GM18870 (cell line): ENCODE measurements at regions not wholly inside any gene's neighbourhood (a gene's known extent, or its start where the extent isn't known, plus 50 kb on each side); places are given as distances from the start of the nearest gene placed in this dataset.
A peak's percentile ranks its signal among the peaks of the same experiment; 100 is the strongest.

Source experiments
- ATAC-seq: cut with Tn5 transposase; IDR thresholded peaks from one replicate; pipeline ENCODE4 v1.9.1; 2021; ENCODE audit warnings: moderate library complexity; ENCODE audit not compliant: unreplicated experiment

DNA sequence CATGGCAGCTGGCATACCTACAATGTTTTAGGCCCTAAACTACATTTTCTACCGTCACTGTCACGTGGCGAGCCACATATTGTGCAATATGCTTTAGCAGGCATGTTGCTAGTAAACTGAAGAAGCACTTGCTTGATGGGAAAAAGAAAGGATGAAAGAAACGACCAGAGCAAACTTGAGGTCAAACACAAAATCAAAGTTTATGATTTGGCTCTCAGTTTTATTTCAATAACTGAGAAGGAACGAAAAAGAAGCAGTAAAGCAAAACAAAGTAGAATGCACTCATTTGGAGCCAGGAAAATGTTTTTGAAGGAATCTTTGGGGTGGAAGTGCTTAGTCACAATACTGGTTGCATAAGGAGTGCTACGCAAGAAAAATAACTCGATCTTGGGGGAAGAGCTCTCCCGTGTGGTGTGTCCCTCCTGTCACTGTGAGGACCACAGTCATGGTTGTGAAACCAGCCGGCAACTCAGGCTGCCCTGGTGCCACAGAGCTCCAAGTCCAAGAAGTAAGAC lies 349.8 kb downstream of the RBM43 start:
- no peak for ATAC-seq

GRCh38 chr2:150909613-150910012 lies 352.1 kb downstream of the RBM43 start:
- ATAC-seq, result no peak

- ATAC-seq, result peak; percentile 66
These were observed 352.6 kb downstream of the RBM43 start for GRCh38 chr2:150909090-150909489.

DNA sequence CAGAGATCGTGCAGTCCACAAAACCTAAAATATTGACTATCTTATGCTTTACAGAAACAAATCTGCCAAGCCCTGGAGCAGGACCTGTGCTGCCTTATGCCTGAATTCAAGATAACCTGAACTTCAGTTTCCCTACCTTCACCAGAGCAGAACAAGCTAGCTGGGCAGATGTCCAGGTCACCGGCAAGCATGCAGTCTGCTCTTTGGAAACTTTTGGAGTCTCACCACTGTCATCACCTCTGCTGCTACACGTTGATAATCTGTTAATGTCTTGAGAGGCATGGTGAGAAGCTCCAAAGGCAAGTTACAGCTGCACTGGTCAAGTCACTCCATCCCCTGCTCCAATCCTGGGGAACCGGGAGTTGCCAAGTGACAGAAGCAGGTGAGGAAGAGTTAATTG lies 354.2 kb downstream of the RBM43 start:
- no peak for ATAC-seq

- no peak for ATAC-seq
These were observed 358.2 kb downstream of the RBM43 start for GRCh38 chr2:150903461-150903860.

DNA sequence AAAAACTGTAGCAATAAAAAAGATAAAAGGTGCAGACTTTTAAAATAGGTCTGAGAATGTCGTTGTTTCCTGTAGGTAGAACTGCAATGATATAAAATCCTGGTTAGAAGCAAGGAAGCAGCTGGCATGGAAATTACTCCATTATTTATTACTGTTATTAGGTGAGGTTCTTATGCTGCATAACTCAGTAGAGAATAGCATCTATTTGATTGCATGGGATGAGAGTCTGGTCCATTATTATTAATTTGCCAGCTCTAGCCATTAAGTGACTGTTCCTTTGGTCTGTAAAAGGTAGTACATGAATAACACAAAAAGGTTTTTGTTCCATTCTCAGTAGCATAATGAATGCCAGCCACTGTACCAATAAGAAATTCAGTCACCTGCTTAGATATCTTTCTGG lies 358.6 kb downstream of the RBM43 start:
- ATAC-seq, result no peak

GRCh38 chr2:150900913-150901312 lies 360.8 kb downstream of the RBM43 start:
- no peak for ATAC-seq

DNA sequence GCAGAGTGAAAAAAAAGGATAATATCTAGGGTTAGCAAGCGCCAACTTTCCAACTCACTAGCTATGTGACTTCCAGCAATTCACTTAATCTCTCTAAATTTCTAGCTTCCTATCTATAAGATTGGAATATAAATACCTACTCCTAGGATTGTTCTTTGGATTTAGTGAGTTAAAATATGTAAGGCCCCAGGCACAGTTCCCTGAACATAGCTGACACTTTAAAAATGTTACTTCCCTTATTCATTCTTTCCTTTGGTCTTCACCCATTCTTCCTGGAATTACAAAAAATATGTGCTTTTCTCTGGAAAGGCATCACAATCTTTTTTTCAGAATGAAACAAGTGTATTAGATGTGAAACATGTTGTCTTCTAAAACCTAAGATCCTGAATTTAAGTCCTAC lies 365.7 kb downstream of the RBM43 start:
- no peak for ATAC-seq

DNA sequence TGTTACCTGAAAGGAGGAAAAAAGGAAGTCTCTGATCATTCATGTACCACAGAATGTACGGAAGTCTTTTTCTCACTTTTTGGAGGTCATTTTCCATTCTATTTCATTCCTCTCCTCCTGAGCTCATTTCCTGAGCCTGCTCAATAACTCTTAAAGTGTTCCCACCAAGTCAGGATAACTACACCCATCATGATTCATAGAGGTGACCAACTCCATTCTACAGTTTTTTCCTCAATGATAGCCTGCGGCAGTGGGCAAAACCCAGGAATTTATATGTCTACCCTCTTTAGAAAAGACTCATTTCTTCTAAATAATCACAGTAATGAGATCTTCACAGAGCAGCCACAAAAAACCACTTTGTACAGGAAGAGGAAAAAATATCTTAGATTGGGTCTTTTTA lies 372.5 kb downstream of the RBM43 start:
- ATAC-seq, result no peak

DNA sequence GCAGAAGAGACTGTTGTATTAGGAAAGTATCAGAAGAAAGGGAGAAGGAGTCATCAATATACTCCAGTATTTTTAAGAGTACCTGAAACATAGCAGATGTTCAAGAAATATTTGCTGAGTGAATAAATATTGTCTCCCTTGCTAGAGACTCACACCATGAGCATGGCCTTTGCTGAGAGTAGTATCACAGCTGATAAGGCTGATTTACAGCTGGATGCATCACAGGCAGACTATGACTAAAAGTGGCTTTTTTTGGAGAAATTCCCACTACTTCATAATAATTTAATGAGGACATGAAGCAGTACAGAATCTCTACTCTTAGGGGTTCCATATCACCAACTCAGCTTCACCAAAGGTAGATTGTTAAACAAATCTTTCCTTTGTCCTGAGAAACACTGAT lies 373.3 kb downstream of the RBM43 start:
- no peak for ATAC-seq

GRCh38 chr2:150887926-150888325 lies 373.7 kb downstream of the RBM43 start:
- no peak for ATAC-seq

- ATAC-seq, result no peak
These were observed 375.8 kb downstream of the RBM43 start for GRCh38 chr2:150885774-150886386.

GRCh38 chr2:150885236-150885635 lies 376.4 kb downstream of the RBM43 start:
- ATAC-seq, result no peak

DNA sequence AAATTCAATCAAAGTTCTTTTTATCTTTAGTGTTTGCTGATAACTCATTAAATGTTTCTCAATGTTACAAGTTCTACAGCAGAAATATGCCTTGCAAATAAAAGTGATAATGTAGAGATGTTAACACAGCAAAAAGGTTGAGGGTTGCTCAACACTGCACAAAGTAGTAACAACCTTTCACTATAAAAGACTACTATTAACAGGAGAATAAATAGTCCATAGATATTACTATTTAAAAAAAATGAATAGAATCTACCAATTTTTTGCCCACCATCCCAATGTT lies 378.1 kb downstream of the RBM43 start:
- ATAC-seq, result no peak

DNA sequence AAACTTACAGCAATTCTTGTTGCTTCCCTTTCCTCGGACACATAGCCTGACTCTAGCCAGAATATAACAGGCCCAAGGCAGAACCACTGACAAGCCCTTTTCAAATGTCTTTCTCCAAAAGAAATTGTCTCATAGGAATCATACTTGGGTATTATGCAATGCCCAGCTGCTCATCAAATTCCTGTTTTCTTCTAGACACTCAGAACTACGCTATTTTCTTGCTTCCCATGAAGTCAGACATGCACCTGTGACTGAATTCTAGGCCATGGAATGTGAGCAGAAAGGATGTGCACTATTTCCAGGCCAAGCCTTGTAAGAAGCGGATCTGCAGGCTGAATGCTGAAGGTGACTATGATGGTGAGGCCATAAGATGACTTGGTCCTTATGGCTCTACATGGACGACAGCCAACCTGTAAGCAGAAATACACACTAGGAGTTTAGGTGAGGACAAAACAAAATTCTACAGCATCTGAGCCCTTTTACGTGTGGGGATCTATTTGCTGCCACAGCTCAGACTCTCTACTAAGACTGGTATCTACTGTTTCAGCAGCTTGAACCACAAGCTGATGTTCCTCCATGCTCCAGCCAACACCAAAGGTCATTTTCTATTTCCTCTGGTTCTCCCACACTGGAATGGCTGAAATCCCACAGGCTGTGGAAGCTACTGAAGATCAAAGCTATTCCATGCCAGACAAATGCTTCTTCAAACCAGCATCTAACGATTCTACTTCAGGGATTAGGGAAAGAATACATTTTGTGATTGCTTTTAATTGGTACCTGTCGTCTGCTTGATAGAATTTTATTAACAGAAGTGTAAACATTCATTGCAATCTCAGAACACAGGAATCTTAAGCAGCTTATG lies 378.7 kb downstream of the RBM43 start:
- ATAC-seq, result no peak

DNA sequence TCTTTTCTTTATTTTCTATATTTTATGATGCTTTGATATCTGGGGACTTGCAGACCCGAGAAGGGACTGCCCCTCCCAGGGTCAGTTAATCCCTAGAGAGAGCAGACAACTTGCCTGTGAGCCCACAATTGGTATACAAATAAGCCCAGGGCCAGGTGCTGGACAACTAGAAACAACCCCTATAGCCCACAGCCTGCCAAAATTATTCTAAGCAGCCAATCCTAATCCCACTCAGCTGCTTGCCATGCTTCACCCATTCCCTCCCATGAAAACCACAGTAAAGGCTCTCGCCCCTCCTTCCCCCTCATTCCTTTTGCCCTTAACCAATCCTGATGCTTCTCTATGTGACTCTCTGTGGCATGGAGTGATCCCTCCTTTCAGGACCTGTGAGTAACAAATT lies 380.7 kb downstream of the RBM43 start:
- no peak for ATAC-seq

DNA sequence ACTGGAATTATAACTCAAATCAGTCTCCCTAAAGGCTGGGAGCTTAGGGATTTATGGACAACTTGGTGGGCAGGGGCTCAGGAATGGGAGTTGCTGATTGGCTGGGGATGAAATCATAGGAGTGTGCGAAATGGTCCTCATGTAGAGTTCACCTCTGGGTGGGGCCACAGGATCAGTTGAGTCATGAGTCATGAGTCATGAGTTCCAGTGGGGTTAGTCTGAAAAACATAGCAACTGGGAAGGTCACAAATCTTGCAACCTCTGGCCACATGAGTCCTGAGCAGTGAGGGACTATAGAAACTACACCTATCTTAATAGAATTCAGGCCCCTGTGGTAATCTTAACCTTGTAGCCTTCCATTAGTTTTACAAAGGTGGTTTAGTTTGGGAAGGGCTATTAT lies 383.3 kb downstream of the RBM43 start:
- no peak for ATAC-seq

DNA sequence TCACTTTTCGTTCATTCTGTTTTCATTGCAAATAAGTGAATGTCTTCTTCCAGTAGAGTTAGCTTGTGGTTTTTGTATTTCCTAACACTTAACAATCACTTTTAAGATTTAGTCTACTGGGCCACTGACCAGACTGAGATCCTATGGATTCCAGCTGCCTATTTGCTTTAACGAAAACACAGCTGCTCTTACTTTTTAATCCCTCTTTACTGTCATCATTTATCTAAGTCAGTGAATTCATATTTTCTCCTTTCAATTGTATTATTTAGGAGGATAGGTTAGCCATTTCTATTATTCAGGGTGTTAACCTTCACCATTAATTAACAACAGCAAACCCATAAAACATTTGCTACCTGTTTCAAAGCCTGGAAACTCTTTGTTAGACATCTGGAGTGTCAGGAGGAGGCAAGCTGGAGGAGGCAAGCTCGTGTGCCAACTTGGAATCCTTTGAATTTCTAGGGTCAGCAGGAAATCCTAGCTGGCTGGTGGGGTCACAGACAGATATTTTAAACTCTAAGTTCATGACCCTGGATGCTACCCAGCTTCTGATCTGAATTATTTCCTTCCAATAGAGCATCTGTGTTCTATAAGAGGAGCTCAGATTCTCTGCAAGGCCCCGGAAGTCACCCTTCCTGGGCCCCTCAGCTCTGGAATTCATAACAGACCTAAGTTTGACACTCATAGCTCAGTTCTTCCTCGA lies 385.3 kb downstream of the RBM43 start:
- no peak for ATAC-seq

GRCh38 chr2:150873396-150873772 lies 385.9 kb upstream of the RND3 start:
- no peak for ATAC-seq

- ATAC-seq, result no peak
These were observed 385.4 kb upstream of the RND3 start for GRCh38 chr2:150872756-150873395.

- ATAC-seq, result no peak
These were observed 379.0 kb upstream of the RND3 start for GRCh38 chr2:150866431-150866830.

- no peak for ATAC-seq
These were observed 376.2 kb upstream of the RND3 start for GRCh38 chr2:150863691-150864090.
